GM19468 (cell line): ENCODE measurements at regions not wholly inside any gene's neighbourhood (a gene's known extent, or its start where the extent isn't known, plus 50 kb on each side); places are given as distances from the start of the nearest gene placed in this dataset.

ENCODE experiments used
- ATAC-seq: cut with Tn5 transposase; IDR thresholded peaks from one replicate; pipeline ENCODE4 v1.9.1; 2021; ENCODE audit warnings: mild to moderate bottlenecking, moderate library complexity, moderate number of reproducible peaks; ENCODE audit not compliant: unreplicated experiment; ENCODE audit errors: extremely low read depth

- no peak for ATAC-seq
Observed at GRCh38 chr10:63896992-63897391, 375.8 kb downstream of the REEP3 start.

GRCh38 chr10:63899673-63900300 lies 378.6 kb downstream of the REEP3 start:
- no peak for ATAC-seq

- ATAC-seq: no peak
Observed at GRCh38 chr10:63901228-63901627, 380.0 kb downstream of the REEP3 start.

- no peak for ATAC-seq
Observed at GRCh38 chr10:63901881-63902280, 380.7 kb downstream of the REEP3 start.

- ATAC-seq: no peak
Observed at GRCh38 chr10:63910806-63911205, 389.6 kb downstream of the REEP3 start.

GRCh38 chr10:63915240-63915639 lies 394.0 kb downstream of the REEP3 start:
- no peak for ATAC-seq

GRCh38 chr10:63917363-63917762 lies 396.2 kb downstream of the REEP3 start:
- no peak for ATAC-seq

- no peak for ATAC-seq
Observed at GRCh38 chr10:63919575-63920279, 398.5 kb downstream of the REEP3 start.

- no peak for ATAC-seq
Observed at GRCh38 chr10:63920926-63921325, 399.7 kb downstream of the REEP3 start.

- no peak for ATAC-seq
Observed at GRCh38 chr10:63921908-63922467, 400.8 kb downstream of the REEP3 start.

GRCh38 chr10:63922468-63923284 lies 401.5 kb downstream of the REEP3 start:
- no peak for ATAC-seq

- no peak for ATAC-seq
Observed at GRCh38 chr10:63929831-63930467, 408.7 kb downstream of the REEP3 start.

- no peak for ATAC-seq
Observed at GRCh38 chr10:63930584-63930983, 409.4 kb downstream of the REEP3 start.

GRCh38 chr10:63935705-63936104 lies 414.5 kb downstream of the REEP3 start:
- no peak for ATAC-seq

GRCh38 chr10:63940277-63940922 lies 419.2 kb downstream of the REEP3 start:
- ATAC-seq: no peak

GRCh38 chr10:63964406-63964805 lies 443.2 kb downstream of the REEP3 start:
- ATAC-seq: no peak

GRCh38 chr10:63965846-63966245 lies 444.6 kb downstream of the REEP3 start:
- ATAC-seq: no peak

GRCh38 chr10:63972949-63973827 lies 452.0 kb downstream of the REEP3 start:
- no peak for ATAC-seq

- ATAC-seq: peak; percentile 64
Observed at GRCh38 chr10:63976538-63976937, 455.3 kb downstream of the REEP3 start.
